IMR-90 (cell line): ENCODE measurements at regions not wholly inside any gene's neighbourhood (a gene's known extent, or its start where the extent isn't known, plus 50 kb on each side); places are given as distances from the start of the nearest gene placed in this dataset.

ENCODE experiments used
- ATAC-seq: fragments of 200-7000 bp; cut with Tn5 transposase; 2 replicates; pipeline ENCODE4 v1.9.1; 2020; ENCODE audit warnings: low read depth, mild to moderate bottlenecking, moderate library complexity
- BruUV-seq: library from RNA; stranded (reverse); fragments of 400-500 nt; replicated peaks from 2 replicates; lab custom pipeline; 2021; lab: Mats Ljungman, UMichigan
- CTCF ChIA-PET: fragments of 300-600 bp; formaldehyde crosslinking; extraction: SDS; loops from one replicate; lab custom pipeline; 2021; ENCODE audit warnings: antibody characterized with exemption; lab: Yijun Ruan, JAX
- POLR2A ChIA-PET: fragments of 300-600 bp; sonication (Branson Sonifier 250); formaldehyde crosslinking; loops from one replicate; lab custom pipeline; 2022; ENCODE audit warnings: antibody characterized with exemption; ENCODE audit not compliant: unreplicated experiment; lab: Charles Lee
- DNase-seq: peaks from one replicate; pipeline ENCODE4 v3.0.0; 2013
- H2AFZ ChIP-seq: replicated peaks from 2 replicates; pipeline ENCODE3; 2013; ENCODE audit warnings: low read length, mild to moderate bottlenecking; ENCODE audit not compliant: poor library complexity
- H2AK5ac ChIP-seq: 2 replicates; pipeline ENCODE4 v1.6.1; 2013; ENCODE audit warnings: low read depth, low read length, inconsistent platforms
- H2AK9ac ChIP-seq: replicated peaks from 2 replicates; pipeline ENCODE3; 2013; ENCODE audit warnings: mild to moderate bottlenecking, low read depth, low read length, moderate library complexity; ENCODE audit not compliant: poor library complexity
- H2BK120ac ChIP-seq: 2 replicates; pipeline ENCODE4 v1.6.1; 2013; ENCODE audit warnings: low read depth, low read length, inconsistent platforms
- H2BK15ac ChIP-seq: 3 replicates; pipeline ENCODE4 v1.6.1; 2013; ENCODE audit warnings: low read depth, low read length, inconsistent platforms
- H2BK20ac ChIP-seq: 2 replicates; pipeline ENCODE4 v1.6.1; 2013; ENCODE audit warnings: low read depth, mild to moderate bottlenecking, inconsistent platforms, low read length, moderate library complexity
- H2BK5ac ChIP-seq: 2 replicates; pipeline ENCODE4 v1.6.1; 2013; ENCODE audit warnings: mild to moderate bottlenecking, low read depth, low read length, inconsistent platforms; ENCODE audit not compliant: poor library complexity, severe bottlenecking
- H3K14ac ChIP-seq: replicated peaks from 2 replicates; pipeline ENCODE4 v1.6.1; 2013; ENCODE audit warnings: low read depth, low read length, inconsistent platforms
- H3K18ac ChIP-seq: 2 replicates; pipeline ENCODE4 v1.6.1; 2013; ENCODE audit warnings: low read depth, low read length, control low read depth
- H3K23ac ChIP-seq: 2 replicates; pipeline ENCODE4 v1.6.1; 2013; ENCODE audit warnings: low read depth, low read length, inconsistent platforms
- H3K27ac ChIP-seq: 2 replicates; pipeline ENCODE4 v1.5.1; 2013; ENCODE audit warnings: mild to moderate bottlenecking, control low read depth, low read length; ENCODE audit not compliant: insufficient read depth
- H3K27me3 ChIP-seq: 2 replicates; pipeline ENCODE4 v1.6.1; 2013; ENCODE audit warnings: low read length; ENCODE audit not compliant: control insufficient read depth, insufficient read depth
- H3K36me3 ChIP-seq: 2 replicates; pipeline ENCODE4 v1.6.1; 2013; ENCODE audit warnings: low read length, mixed read lengths; ENCODE audit not compliant: control insufficient read depth, insufficient read depth
- H3K4ac ChIP-seq: 2 replicates; pipeline ENCODE4 v1.6.1; 2013; ENCODE audit warnings: low read depth, low read length, inconsistent platforms
- H3K4me1 ChIP-seq: 2 replicates; pipeline ENCODE4 v1.6.1; 2013; ENCODE audit warnings: low read length, mixed read lengths; ENCODE audit not compliant: control insufficient read depth, insufficient read depth
- H3K4me2 ChIP-seq: 2 replicates; pipeline ENCODE4 v1.6.1; 2013; ENCODE audit warnings: low read depth, mild to moderate bottlenecking, control low read depth, low read length, moderate library complexity
- H3K4me3 ChIP-seq: 2 replicates; pipeline ENCODE4 v1.5.1; 2013; ENCODE audit warnings: low read depth, mild to moderate bottlenecking, control low read depth, low read length, moderate library complexity; ENCODE audit not compliant: insufficient read depth
- H3K56ac ChIP-seq: 2 replicates; pipeline ENCODE4 v1.6.1; 2013; ENCODE audit warnings: low read length, inconsistent platforms; ENCODE audit not compliant: insufficient read depth; ENCODE audit errors: extremely low read depth
- H3K79me1 ChIP-seq, 2 experiments: 2 replicates each; pipeline ENCODE4 v1.6.1; 2013; ENCODE audit warnings: low read length in 2 of 2, inconsistent platforms in 1 of 2, low read depth in 1 of 2
- H3K9ac ChIP-seq: 2 replicates; pipeline ENCODE4 v1.6.1; 2013; ENCODE audit warnings: low read depth, low read length, control low read depth
- H3K9me1 ChIP-seq: 2 replicates; pipeline ENCODE4 v1.6.1; 2013; ENCODE audit warnings: low read length, inconsistent platforms; ENCODE audit not compliant: insufficient read depth
- H3K9me3 ChIP-seq: 2 replicates; pipeline ENCODE4 v1.6.1; 2013; ENCODE audit warnings: low read length; ENCODE audit not compliant: control insufficient read depth, insufficient read depth
- H4K20me1 ChIP-seq: 2 replicates; pipeline ENCODE4 v1.6.1; 2013; ENCODE audit warnings: low read length, inconsistent platforms; ENCODE audit not compliant: insufficient read depth
- H4K5ac ChIP-seq: 2 replicates; pipeline ENCODE4 v1.6.1; 2013; ENCODE audit warnings: mild to moderate bottlenecking, low read depth, low read length, control low read depth
- H4K8ac ChIP-seq, 2 experiments: 2 replicates each; pipeline ENCODE4 v1.6.1; 2013; ENCODE audit warnings: low read depth in 2 of 2, low read length in 2 of 2, control low read depth in 1 of 2, inconsistent platforms in 1 of 2
- H4K91ac ChIP-seq: 2 replicates; pipeline ENCODE4 v1.6.1; 2013; ENCODE audit warnings: low read depth, low read length, inconsistent platforms; ENCODE audit not compliant: insufficient read depth
- CHD1 ChIP-seq: IDR thresholded peaks from 2 replicates; pipeline ENCODE4 v1.6.1; 2012; ENCODE audit warnings: low read depth, low read length, improper control_type of control experiment
- MXI1 ChIP-seq: IDR thresholded peaks from 2 replicates; pipeline ENCODE4 v1.6.1; 2012; ENCODE audit warnings: low read depth, mild to moderate bottlenecking, low read length, moderate library complexity, borderline replicate concordance
- RAD21 ChIP-seq: IDR thresholded peaks from 2 replicates; pipeline ENCODE4 v1.6.1; 2012; ENCODE audit warnings: low read length, improper control_type of control experiment
- RCOR1 ChIP-seq: IDR thresholded peaks from 2 replicates; pipeline ENCODE4 v1.6.1; 2012; ENCODE audit warnings: mild to moderate bottlenecking, low read length, improper control_type of control experiment; ENCODE audit not compliant: insufficient replicate concordance
- WGBS, 2 experiments: methylation state at CpG; one replicate each; pipeline versions ENCODE4 v1.1.5 to v1.1.7; 2013; ENCODE audit warnings: missing lambda C conversion rate in 2 of 2; ENCODE audit not compliant: insufficient read length in 1 of 2; ENCODE audit errors: extremely low coverage in 2 of 2; 5-methylcytosine and 5-hydroxymethylcytosine counted together
- dilution Hi-C: fragments of 300-500 bp; cut with HindIII; formaldehyde crosslinking; loops from one replicate; pipeline ENCODE4 v1.14.3; 2018; ENCODE audit warnings: low sequenced_read_pairs; ENCODE audit not compliant: unreplicated experiment
- in situ Hi-C: fragments of 300-500 bp; cut with MboI; formaldehyde crosslinking; loops from 3 replicates; pipeline ENCODE4 v1.14.3; 2019; ENCODE audit warnings: low sequenced_read_pairs, inconsistent platforms, mixed read lengths
- intact Hi-C: fragments of 100-400 bp; cut with micrococcal nuclease; formaldehyde crosslinking; loops from 2 replicates; pipeline ENCODE4 v1.10.0; 2022

- WGBS, 2 experiments = 83% methylated on average over 1 of the region's 4 CpGs; no CpG with 5 or more reads in 1 of the 2 experiments
- Histone ChIP-seq H2AK9ac (no peak overlapping the region), H4K8ac (no peak overlapping the region), H3K56ac (no peak overlapping the region), H2AK5ac (no peak overlapping the region), H3K9ac (no peak overlapping the region), H3K79me1 (no peaks in the 10 kb centered on the region), H3K14ac (no peak overlapping the region), H3K27me3 (no peaks in the 10 kb centered on the region), H3K4ac (no peak overlapping the region), H2AFZ (no peak overlapping the region), H2BK20ac (no peak overlapping the region), H3K36me3 (no peaks in the 10 kb centered on the region), H3K18ac (no peak overlapping the region), H3K4me3 (no peak overlapping the region), H3K4me1 (no peaks in the 10 kb centered on the region), H2BK5ac (no peak overlapping the region), H4K91ac (no peak overlapping the region), H3K4me2 (no peak overlapping the region), H3K27ac (no peak overlapping the region), H2BK120ac (no peak overlapping the region), H3K9me1 (no peaks in the 10 kb centered on the region), H3K23ac (no peak overlapping the region), H4K5ac (no peak overlapping the region), H2BK15ac (no peak overlapping the region), H3K9me3 (no peaks in the 10 kb centered on the region), H4K20me1 (no peaks in the 10 kb centered on the region)
- intact Hi-C loops = no loop called here
- DNase-seq (no peak), ATAC-seq (no peak)
- no peak for TF ChIP-seq CHD1
- no peak for TF ChIP-seq RAD21
- TF ChIP-seq RCOR1 = no peak
- no peak for TF ChIP-seq MXI1
- BruUV-seq = no TSS peak
- ChIA-PET POLR2A (no interaction called here), CTCF (no interaction called here)
- in situ Hi-C loops = no loop called here
- dilution Hi-C loops = no loop called here
Observed at GRCh38 chr3:10717756-10718155, 98.3 kb upstream of the SLC6A11 start.
